Left cardiac atrium (tissue), 4 donors: ENCODE measurements at regions not wholly inside any gene's neighbourhood (a gene's known extent, or its start where the extent isn't known, plus 50 kb on each side); places are given as distances from the start of the nearest gene placed in this dataset.

ENCODE experiments used
- ATAC-seq, 2 donors: fragments of 200-7000 bp; cut with Tn5 transposase; one replicate each; pipeline ENCODE4 v1.9.1; 2020; ENCODE audit warnings: mild to moderate bottlenecking in 2 of 2, moderate library complexity in 2 of 2
- DNase-seq: peaks from one replicate; pipeline ENCODE4 v3.0.0-alpha.2; 2020
- intact Hi-C, 2 donors: fragments of 100-400 bp; cut with DNase I; formaldehyde crosslinking; loops; one replicate each; pipeline versions ENCODE4 v1.14.1 to v1.15.1; 2022 to 2023
- donor health status: DM: no; HTN: yes; CAD: no.
- donor health status: DM: no; HTN: yes; CAD: no; lungs with severe emphysema.
- donor health status: DM: yes; HTN: yes; CAD: no.
- donor health status: Dilated cardiomyopathy.

GRCh38 chr10:130440494-130440893, 304.3 kb downstream of the GLRX3 start:
- intact Hi-C loops = no loop called here
- ATAC-seq (no peak), DNase-seq (no peak)

GRCh38 chr10:130440971-130441370, 304.8 kb downstream of the GLRX3 start:
- ATAC-seq (no peak), DNase-seq (no peak)
- intact Hi-C loops = no loop called here

- DNase-seq (no peak), ATAC-seq (no peak)
- intact Hi-C loops = no loop called here
These were observed 306.9 kb downstream of the GLRX3 start for GRCh38 chr10:130443066-130443465.

GRCh38 chr10:130453036-130453720, 317.0 kb downstream of the GLRX3 start:
- ATAC-seq = no peak
- intact Hi-C loops = no loop called here
- no peak for DNase-seq

DNA sequence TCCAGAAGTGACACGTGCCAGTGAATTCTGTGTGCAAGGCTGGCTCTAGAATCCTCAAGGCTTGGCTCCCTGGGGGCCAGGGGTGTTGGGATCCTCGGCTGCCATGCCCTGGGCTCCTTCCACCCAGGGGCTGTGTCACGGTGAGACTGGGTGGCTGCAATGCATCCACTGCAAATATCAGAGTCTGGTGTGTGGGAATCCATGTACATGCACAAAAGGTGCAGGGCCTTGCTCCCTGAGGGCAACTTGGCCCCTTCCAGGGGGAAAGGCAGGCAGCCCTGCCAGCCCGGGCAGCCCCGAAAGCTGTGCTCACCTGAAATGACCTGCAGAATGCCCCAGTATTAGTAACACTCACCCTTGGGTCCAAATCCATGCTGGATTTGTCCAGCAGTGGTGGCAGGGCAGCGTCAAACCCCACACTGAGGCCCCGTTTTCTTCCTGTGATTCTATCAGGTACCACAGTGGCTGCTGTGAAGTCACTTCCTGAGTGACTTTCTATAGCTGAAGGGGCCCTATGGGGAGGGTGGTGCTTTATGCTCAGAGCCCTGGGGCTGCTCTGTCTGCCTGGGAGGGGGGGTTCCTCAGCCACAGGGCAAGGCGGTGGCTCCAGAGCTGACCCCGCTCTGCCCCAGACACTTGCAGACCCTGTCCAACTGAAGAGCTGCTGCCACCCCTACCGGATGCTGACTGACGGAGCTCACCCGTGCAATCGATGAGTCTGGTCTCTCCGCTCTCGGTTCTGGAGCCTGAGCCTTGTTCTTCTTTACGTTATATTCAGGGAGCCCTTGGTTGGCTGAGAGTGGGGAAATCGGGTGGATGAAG, 317.7 kb downstream of the GLRX3 start:
- ATAC-seq (no peak), DNase-seq (no peak)
- intact Hi-C loops = no loop called here

- DNase-seq (no peak), ATAC-seq (no peak)
- intact Hi-C loops = no loop called here
These were observed 318.4 kb downstream of the GLRX3 start for GRCh38 chr10:130454543-130455000.

DNA sequence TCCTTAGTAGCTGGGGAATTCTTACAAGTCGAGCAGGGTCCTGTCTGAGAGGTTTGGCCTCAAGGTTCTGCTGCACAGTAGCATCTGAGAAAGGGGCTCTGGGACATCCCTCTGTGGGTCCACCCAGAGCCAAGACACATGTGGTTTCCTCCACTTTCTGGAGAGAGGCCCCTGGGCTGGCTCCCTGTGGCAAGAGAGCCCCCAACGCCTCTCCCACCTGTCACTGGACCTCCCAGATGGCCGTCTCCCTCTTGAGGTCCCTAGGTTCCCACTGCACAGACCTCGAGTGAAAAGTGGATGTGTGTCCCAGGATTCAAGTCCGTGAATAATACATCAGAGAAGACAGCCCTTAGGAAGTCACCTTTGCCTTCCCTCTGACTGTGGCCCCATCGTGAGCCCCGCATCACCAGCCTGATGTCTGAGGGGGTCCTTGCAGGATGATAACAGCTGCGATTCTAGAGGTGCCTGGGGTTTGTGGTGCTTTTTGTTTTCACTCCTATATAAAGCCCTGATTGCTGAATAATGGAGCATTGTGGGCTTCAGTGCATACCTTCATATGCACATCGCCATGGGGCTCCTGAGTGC, 319.0 kb downstream of the GLRX3 start:
- no peak for DNase-seq
- intact Hi-C loops = no loop called here
- no peak for ATAC-seq

GRCh38 chr10:130455791-130456190, 319.6 kb downstream of the GLRX3 start:
- ATAC-seq (no peak), DNase-seq (no peak)
- intact Hi-C loops = no loop called here

DNA sequence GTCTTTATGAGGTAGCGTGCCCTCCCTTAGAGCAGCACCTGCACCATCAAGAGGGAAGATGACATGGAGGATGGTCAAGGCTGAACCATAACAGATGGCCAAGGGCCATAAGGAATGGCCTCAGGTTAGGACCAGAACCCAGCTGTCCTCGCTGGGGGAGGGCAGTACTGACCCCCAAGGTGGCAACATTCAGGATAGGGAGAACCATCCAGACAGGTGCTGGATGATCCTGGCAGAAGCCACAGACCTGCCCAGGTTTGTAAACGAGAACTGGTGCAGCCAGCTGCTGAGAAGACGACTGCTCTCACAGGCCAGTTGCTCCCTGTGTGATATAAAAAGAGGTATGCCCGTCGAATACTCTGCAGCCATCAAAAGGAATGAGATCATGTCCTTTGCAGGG, 320.4 kb downstream of the GLRX3 start:
- ATAC-seq (no peak), DNase-seq (no peak)
- intact Hi-C loops = no loop called here

- DNase-seq = no peak
- intact Hi-C loops = no loop called here
- no peak for ATAC-seq
These were observed 322.3 kb downstream of the GLRX3 start for GRCh38 chr10:130458509-130458908.

- intact Hi-C loops = no loop called here
- DNase-seq (no peak), ATAC-seq (no peak)
These were observed 322.8 kb downstream of the GLRX3 start for GRCh38 chr10:130459011-130459410.

GRCh38 chr10:130459851-130460490, 323.8 kb downstream of the GLRX3 start:
- ATAC-seq = no peak
- intact Hi-C loops = no loop called here
- no peak for DNase-seq

GRCh38 chr10:130461631-130462030, 325.4 kb downstream of the GLRX3 start:
- no peak for DNase-seq
- intact Hi-C loops = no loop called here
- ATAC-seq = no peak

DNA sequence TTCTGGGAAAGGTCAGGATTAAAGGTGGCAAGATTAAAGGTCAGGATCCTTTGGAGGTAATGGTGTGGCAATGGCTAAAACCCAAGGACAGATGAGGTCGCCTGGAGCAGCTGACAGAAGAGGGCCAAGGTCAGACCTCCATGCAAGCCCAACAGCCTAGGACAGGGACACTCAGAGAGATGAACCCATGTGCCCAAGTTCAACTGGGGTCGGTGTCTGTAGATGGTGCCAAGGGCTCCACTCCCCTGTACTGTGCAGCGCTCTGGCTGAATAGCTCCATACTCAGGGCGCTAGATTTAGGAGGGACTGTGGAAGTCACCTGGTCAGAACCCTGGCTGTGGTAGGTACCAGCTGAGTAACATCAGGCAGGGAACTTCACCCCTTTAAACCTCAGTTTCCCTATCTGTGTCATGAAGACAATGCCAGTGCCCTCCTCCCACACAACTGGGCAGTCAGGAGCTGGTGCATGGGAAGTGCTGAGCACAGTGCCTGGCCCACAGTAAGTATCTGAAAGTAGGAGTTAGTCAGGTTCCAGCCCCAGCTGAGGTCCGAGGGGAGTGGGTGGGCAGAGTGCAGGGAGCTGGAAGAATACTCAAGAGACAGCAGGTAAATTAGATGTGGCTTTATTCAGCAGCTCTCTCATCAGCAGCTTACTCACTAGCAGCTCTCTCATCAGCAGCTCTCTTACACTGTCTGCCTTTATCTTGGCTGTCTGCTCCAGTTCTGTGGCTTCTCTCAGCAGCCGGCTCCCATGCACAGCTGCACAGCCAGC, 327.1 kb downstream of the GLRX3 start:
- DNase-seq (no peak), ATAC-seq (no peak)
- intact Hi-C loops = no loop called here

DNA sequence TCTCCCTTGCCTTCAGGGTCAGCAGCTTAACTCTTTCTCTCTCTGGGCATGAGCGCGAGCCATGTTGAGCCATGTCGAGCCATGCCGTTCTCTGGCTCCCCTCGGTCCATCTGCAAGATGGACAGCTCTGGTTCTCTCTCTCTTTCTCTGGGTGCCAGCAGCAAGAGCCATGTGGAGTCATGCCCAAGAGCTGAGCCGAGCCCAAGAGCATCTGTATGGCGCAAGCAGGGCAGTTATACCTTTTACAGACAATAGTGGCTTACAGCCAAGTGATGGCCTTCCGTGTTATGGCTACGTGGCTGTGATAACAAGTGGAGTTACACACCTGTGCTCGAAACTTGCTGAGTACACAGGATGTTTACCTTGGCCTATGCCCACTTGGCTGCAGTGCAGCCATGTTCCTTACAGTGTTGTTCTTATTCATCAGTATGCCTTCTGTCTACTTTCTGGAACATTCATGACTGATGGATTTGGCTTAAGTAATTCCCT, 327.7 kb downstream of the GLRX3 start:
- intact Hi-C loops = no loop called here
- no peak for DNase-seq

GRCh38 chr10:130464426-130464825, 328.2 kb downstream of the GLRX3 start:
- DNase-seq (no peak), ATAC-seq (no peak)
- intact Hi-C loops = no loop called here

More for the DNA sequence above, 327.7 kb downstream of the GLRX3 start:
- ATAC-seq = no peak

- ATAC-seq (no peak), DNase-seq (no peak)
- intact Hi-C loops = no loop called here
These were observed 330.2 kb downstream of the GLRX3 start for GRCh38 chr10:130466271-130466997.

GRCh38 chr10:130470286-130470685, 334.1 kb downstream of the GLRX3 start:
- intact Hi-C loops = no loop called here

More at GRCh38 chr10:130470286-130470685, 334.1 kb downstream of the GLRX3 start:
- no peak for ATAC-seq
- DNase-seq = no peak
